H9 (cell line): ENCODE measurements at regions not wholly inside any gene's neighbourhood (a gene's known extent, or its start where the extent isn't known, plus 50 kb on each side); places are given as distances from the start of the nearest gene placed in this dataset.

Experiments
- DNase-seq: peaks from one replicate; pipeline ENCODE4 v3.0.0-alpha.2; 2017
- H2AFZ ChIP-seq: one replicate; pipeline ENCODE4 v1.6.1; 2013; ENCODE audit warnings: mild to moderate bottlenecking, low read length, control low read depth, moderate library complexity
- H2AK5ac ChIP-seq: 2 replicates; pipeline ENCODE4 v1.6.1; 2013; ENCODE audit warnings: low read length, control low read depth, mixed read lengths; ENCODE audit not compliant: insufficient read length
- H2BK120ac ChIP-seq: one replicate; pipeline ENCODE4 v1.6.1; 2013; ENCODE audit warnings: low read depth, mild to moderate bottlenecking, low read length, control low read depth, inconsistent platforms; ENCODE audit not compliant: poor library complexity, severe bottlenecking
- H2BK12ac ChIP-seq: 2 replicates; pipeline ENCODE4 v1.6.1; 2013; ENCODE audit warnings: low read length, control low read depth, mixed read lengths, low read depth; ENCODE audit not compliant: insufficient read length
- H2BK15ac ChIP-seq: 2 replicates; pipeline ENCODE4 v1.6.1; 2013; ENCODE audit warnings: low read depth, low read length, control low read depth
- H2BK20ac ChIP-seq: one replicate; pipeline ENCODE4 v1.6.1; 2013; ENCODE audit warnings: low read depth, mild to moderate bottlenecking, low read length, control low read depth, inconsistent platforms; ENCODE audit not compliant: poor library complexity, severe bottlenecking
- H2BK5ac ChIP-seq: 2 replicates; pipeline ENCODE4 v1.6.1; 2013; ENCODE audit warnings: low read length, control low read depth, mixed read lengths; ENCODE audit not compliant: insufficient read length
- H3K14ac ChIP-seq: 2 replicates; pipeline ENCODE4 v1.6.1; 2013; ENCODE audit warnings: low read length, control low read depth; ENCODE audit not compliant: insufficient read depth
- H3K18ac ChIP-seq: 2 replicates; pipeline ENCODE4 v1.6.1; 2013; ENCODE audit warnings: low read depth, mild to moderate bottlenecking, mixed read lengths, low read length, control low read depth; ENCODE audit not compliant: insufficient read length
- H3K23ac ChIP-seq: 2 replicates; pipeline ENCODE4 v1.6.1; 2013; ENCODE audit warnings: low read length, control low read depth, mixed read lengths, low read depth; ENCODE audit not compliant: insufficient read length
- H3K23me2 ChIP-seq: 2 replicates; pipeline ENCODE4 v1.6.1; 2013; ENCODE audit warnings: low read depth, mild to moderate bottlenecking, mixed read lengths, low read length, control low read depth; ENCODE audit not compliant: insufficient read length, poor library complexity, severe bottlenecking
- H3K27ac ChIP-seq: 2 replicates; pipeline ENCODE4 v1.5.1; 2013; ENCODE audit warnings: low read length, control low read depth, mixed read lengths, low read depth; ENCODE audit not compliant: insufficient read length
- H3K27me3 ChIP-seq: 2 replicates; pipeline ENCODE4 v1.6.1; 2013; ENCODE audit warnings: low read length, control low read depth, inconsistent platforms; ENCODE audit not compliant: insufficient read depth
- H3K4ac ChIP-seq: 2 replicates; pipeline ENCODE4 v1.6.1; 2013; ENCODE audit warnings: low read depth, mild to moderate bottlenecking, control low read depth, inconsistent platforms, low read length, moderate library complexity
- H3K4me1 ChIP-seq: 2 replicates; pipeline ENCODE4 v1.6.1; 2013; ENCODE audit warnings: low read length, control low read depth, inconsistent platforms; ENCODE audit not compliant: insufficient read depth
- H3K4me2 ChIP-seq: 2 replicates; pipeline ENCODE4 v1.6.1; 2013; ENCODE audit warnings: low read length, control low read depth, mixed read lengths; ENCODE audit not compliant: insufficient read length, insufficient read depth
- H3K56ac ChIP-seq: 2 replicates; pipeline ENCODE4 v1.6.1; 2013; ENCODE audit warnings: low read depth, mild to moderate bottlenecking, mixed read lengths, low read length, control low read depth; ENCODE audit not compliant: insufficient read length
- H3K79me1 ChIP-seq: 2 replicates; pipeline ENCODE4 v1.6.1; 2013; ENCODE audit warnings: low read depth, mild to moderate bottlenecking, moderate library complexity, low read length, control low read depth, inconsistent platforms; ENCODE audit not compliant: insufficient read depth, poor library complexity, severe bottlenecking
- H3K79me2 ChIP-seq: 2 replicates; pipeline ENCODE4 v1.6.1; 2013; ENCODE audit warnings: low read length, control low read depth, inconsistent platforms; ENCODE audit not compliant: insufficient read depth
- H3K9ac ChIP-seq: 2 replicates; pipeline ENCODE4 v1.6.1; 2013; ENCODE audit warnings: low read length, control low read depth, mixed read lengths; ENCODE audit not compliant: insufficient read length; ENCODE audit errors: extremely low read depth
- H3K9me3 ChIP-seq: one replicate; pipeline ENCODE4 v1.6.1; 2013; ENCODE audit warnings: low read depth, low read length, inconsistent platforms; ENCODE audit not compliant: control insufficient read depth
- H3T11ph ChIP-seq: one replicate; pipeline ENCODE4 v1.6.1; 2013; ENCODE audit warnings: mild to moderate bottlenecking, low read length, control low read depth, inconsistent platforms
- H4K20me1 ChIP-seq: one replicate; pipeline ENCODE4 v1.6.1; 2013; ENCODE audit not compliant: control insufficient read depth, insufficient read length, insufficient read depth
- H4K5ac ChIP-seq: 2 replicates; pipeline ENCODE4 v1.6.1; 2013; ENCODE audit warnings: low read depth, mild to moderate bottlenecking, mixed read lengths, low read length, control low read depth; ENCODE audit not compliant: insufficient read length
- H4K8ac ChIP-seq: replicated peaks from 2 replicates; pipeline ENCODE4 v1.6.1; 2013; ENCODE audit warnings: low read length, control low read depth, mixed read lengths, low read depth; ENCODE audit not compliant: insufficient read length
- H4K91ac ChIP-seq: 2 replicates; pipeline ENCODE4 v1.6.1; 2013; ENCODE audit warnings: low read depth, mild to moderate bottlenecking, moderate library complexity, mixed read lengths, low read length, control low read depth; ENCODE audit not compliant: insufficient read length
- H3K27ac Mint-ChIP-seq, 3 experiments: 2 replicates in 2 of 3; 3 replicates in 1 of 3; pipeline ENCODE4 v1.8.0; 2020 to 2021; ENCODE audit warnings: mixed read lengths in 3 of 3, mild to moderate bottlenecking in 1 of 3, moderate library complexity in 1 of 3
- H3K27me3 Mint-ChIP-seq: 2 replicates; pipeline ENCODE4 v1.8.0; 2021; ENCODE audit warnings: low read depth, mild to moderate bottlenecking, moderate library complexity, mixed read lengths
- H3K36me3 Mint-ChIP-seq, 3 experiments: 2 replicates in 2 of 3; 3 replicates in 1 of 3; pipeline ENCODE4 v1.8.0; 2020 to 2021; ENCODE audit warnings: low read depth in 3 of 3, mixed read lengths in 3 of 3; ENCODE audit not compliant: insufficient read depth in 1 of 3
- H3K4me1 Mint-ChIP-seq, 2 experiments: 2 replicates each; pipeline ENCODE4 v1.8.0; 2020; ENCODE audit warnings: mixed read lengths in 2 of 2
- H3K4me3 Mint-ChIP-seq, 2 experiments: 2 replicates in 1 of 2; 3 replicates in 1 of 2; pipeline ENCODE4 v1.8.0; 2020 to 2021; ENCODE audit warnings: mild to moderate bottlenecking in 2 of 2, mixed read lengths in 2 of 2, moderate library complexity in 1 of 2
- H3K9me3 Mint-ChIP-seq, 2 experiments: 2 replicates in 1 of 2; 3 replicates in 1 of 2; pipeline ENCODE4 v1.8.0; 2020; ENCODE audit warnings: mild to moderate bottlenecking in 2 of 2, mixed read lengths in 2 of 2, moderate library complexity in 1 of 2
- WGBS: extraction: QIAGEN DNeasy Blood & Tissue Kit; methylation state at CpG from one replicate; pipeline ENCODE4 v1.1.7; 2013; ENCODE audit warnings: missing lambda C conversion rate, low lambda C conversion rate, mixed read lengths; ENCODE audit not compliant: insufficient read length; ENCODE audit errors: extremely low coverage; 5-methylcytosine and 5-hydroxymethylcytosine counted together
- TF ChIP-seq, protein P1 (sequence below): fragments of 200-600 bp; sonication (generic); conservative IDR thresholded peaks from 3 replicates; pipeline ENCODE4 v1.8.0; 2021; ENCODE audit warnings: antibody characterized with exemption, mild to moderate bottlenecking

DNA sequence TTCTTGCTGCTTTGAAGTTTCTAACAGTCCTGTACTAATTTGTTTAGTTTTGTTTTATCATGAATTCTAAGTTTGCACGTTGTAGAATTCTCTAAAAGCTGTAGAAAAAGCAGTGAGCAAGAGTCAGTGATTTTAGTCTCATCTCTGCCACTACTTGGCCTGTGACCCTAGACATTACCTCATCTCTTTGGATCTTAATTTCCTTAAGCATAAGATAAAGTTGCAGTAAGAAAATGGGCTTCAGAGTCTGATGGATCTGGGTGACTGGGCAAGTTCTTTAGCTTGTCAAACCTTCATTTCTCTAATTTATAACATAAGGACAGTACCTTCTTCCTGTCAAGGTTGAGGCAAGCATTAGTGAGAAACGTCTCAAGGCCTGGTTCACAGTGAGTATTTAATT lies 247.9 kb downstream of the DMRT2 start:
- no peaks in the 10 kb centered on the region; the same call in none of the 2 replicates for H3K27me3 Mint-ChIP-seq
- Histone ChIP-seq H4K8ac (no peak overlapping the region), H2BK20ac (no peak overlapping the region), H3K79me2 (no peaks in the 10 kb centered on the region), H3K4ac (no peak overlapping the region), H3K27me3 (no peaks in the 10 kb centered on the region), H2AK5ac (no peak overlapping the region), H3K14ac (no peak overlapping the region), H3K23me2 (no peaks in the 10 kb centered on the region), H3K4me2 (no peak overlapping the region), H3K23ac (no peak overlapping the region), H4K20me1 (no peaks in the 10 kb centered on the region), H2BK5ac (no peak overlapping the region), H3K9ac (no peak overlapping the region), H4K91ac (no peak overlapping the region), H3K18ac (no peak overlapping the region), H2BK12ac (no peak overlapping the region), H3K27ac (no peak overlapping the region), H2BK15ac (no peak overlapping the region), H4K5ac (no peak overlapping the region), H3T11ph (no peak overlapping the region), H2AFZ (no peak overlapping the region), H3K9me3 (peaks cover 10% of the 10 kb centered on the region), H3K56ac (no peak overlapping the region), H3K79me1 (no peaks in the 10 kb centered on the region), H2BK120ac (no peak overlapping the region), H3K4me1 (no peaks in the 10 kb centered on the region)
- no peak overlapping the region for H3K4me3 Mint-ChIP-seq
- H3K36me3 Mint-ChIP-seq: 0 out of 7 replicates have a peak, but pooled peaks cover 0 to 1% (median 0%) of the 10 kb centered on the region in 3 experiments
- H3K9me3 Mint-ChIP-seq: peaks cover 0 to 43% of the 10 kb centered on the region in 2 experiments; a peak in 3 of 5 replicates
- H3K4me1 Mint-ChIP-seq: 0 out of 4 replicates have a peak, but pooled peaks cover 0 to 2% of the 10 kb centered on the region in 2 experiments
- TF ChIP-seq, protein P1, sequence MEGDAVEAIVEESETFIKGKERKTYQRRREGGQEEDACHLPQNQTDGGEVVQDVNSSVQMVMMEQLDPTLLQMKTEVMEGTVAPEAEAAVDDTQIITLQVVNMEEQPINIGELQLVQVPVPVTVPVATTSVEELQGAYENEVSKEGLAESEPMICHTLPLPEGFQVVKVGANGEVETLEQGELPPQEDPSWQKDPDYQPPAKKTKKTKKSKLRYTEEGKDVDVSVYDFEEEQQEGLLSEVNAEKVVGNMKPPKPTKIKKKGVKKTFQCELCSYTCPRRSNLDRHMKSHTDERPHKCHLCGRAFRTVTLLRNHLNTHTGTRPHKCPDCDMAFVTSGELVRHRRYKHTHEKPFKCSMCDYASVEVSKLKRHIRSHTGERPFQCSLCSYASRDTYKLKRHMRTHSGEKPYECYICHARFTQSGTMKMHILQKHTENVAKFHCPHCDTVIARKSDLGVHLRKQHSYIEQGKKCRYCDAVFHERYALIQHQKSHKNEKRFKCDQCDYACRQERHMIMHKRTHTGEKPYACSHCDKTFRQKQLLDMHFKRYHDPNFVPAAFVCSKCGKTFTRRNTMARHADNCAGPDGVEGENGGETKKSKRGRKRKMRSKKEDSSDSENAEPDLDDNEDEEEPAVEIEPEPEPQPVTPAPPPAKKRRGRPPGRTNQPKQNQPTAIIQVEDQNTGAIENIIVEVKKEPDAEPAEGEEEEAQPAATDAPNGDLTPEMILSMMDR: no peak
- no peak for DNase-seq
- no peak overlapping the region for H3K27ac Mint-ChIP-seq
- no CpG with 5 or more reads among the region's 2 CpGs for WGBS
